WI38 (cell line): ENCODE measurements at regions not wholly inside any gene's neighbourhood (a gene's known extent, or its start where the extent isn't known, plus 50 kb on each side); places are given as distances from the start of the nearest gene placed in this dataset.

Experiments used
- H3K4me3 ChIP-seq: 2 replicates; pipeline ENCODE4 v1.5.1; 2011; ENCODE audit warnings: low read depth, mild to moderate bottlenecking, control low read depth, low read length
- CTCF ChIP-seq: IDR thresholded peaks from 2 replicates; pipeline ENCODE4 v1.5.1; 2012; ENCODE audit warnings: low read depth, mild to moderate bottlenecking, control low read depth, low read length

- H3K4me3 ChIP-seq, result no peak overlapping the region
- TF ChIP-seq CTCF, result no peak
Observed at GRCh38 chr7:121459148-121459547, 63.0 kb upstream of the FAM3C start.

- no peak for TF ChIP-seq CTCF
- no peak overlapping the region for H3K4me3 ChIP-seq
Observed at GRCh38 chr7:121456785-121457359, 60.8 kb upstream of the FAM3C start.

DNA sequence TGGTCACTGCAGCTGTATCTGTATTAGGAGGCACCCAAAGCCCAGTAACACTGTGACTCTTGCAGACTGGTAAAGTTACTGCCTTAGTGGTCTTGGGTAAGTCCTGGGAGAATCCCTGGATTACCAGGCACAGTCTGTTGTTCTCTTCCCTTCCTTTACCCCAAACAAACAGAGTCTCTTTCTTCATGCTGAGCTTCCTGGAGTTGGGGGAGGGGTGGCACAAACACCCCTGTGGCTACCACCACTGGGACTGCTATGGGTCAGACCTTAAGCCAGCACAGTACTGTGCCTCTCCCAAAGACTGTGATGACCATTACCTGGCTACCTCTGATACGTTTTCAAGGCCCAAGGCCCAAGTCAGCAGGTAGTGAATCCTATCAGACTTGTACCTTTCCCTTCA is 59.9 kb upstream of the FAM3C start:
- TF ChIP-seq CTCF, result no peak
- no peak overlapping the region for H3K4me3 ChIP-seq

- TF ChIP-seq CTCF, result no peak
- no peak overlapping the region for H3K4me3 ChIP-seq
Observed at GRCh38 chr7:121452389-121452788, 56.3 kb upstream of the FAM3C start.

GRCh38 chr7:121451367-121452094 is 55.4 kb upstream of the FAM3C start:
- H3K4me3 ChIP-seq, result no peak overlapping the region
- TF ChIP-seq CTCF, result no peak

- H3K4me3 ChIP-seq, result no peak overlapping the region
- TF ChIP-seq CTCF, result no peak
Observed at GRCh38 chr7:121450631-121451198, 54.6 kb upstream of the FAM3C start.

DNA sequence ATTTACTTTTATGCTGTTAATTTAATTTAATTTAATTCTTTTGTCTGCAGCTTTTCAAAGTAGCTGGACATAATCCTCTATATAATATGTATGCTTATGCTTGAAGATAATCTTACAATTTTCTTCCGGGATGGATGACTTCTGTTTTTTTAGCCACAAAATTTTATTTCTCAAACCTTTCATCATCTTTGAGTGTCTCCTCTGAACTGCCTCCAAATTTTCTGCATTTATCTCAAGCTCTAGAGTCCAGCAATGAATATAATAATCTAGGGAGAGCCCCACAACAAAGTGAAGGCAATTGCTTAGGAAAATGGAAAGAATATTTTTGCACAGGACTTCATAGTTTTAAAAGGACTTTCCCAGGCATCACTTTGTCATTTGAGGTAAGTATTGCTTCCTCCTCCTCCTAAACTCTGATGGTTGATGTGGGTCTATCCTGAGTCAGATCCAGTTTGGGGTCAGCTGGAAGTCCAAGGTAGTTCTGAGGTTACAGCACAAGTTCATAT is 53.7 kb upstream of the FAM3C start:
- no peak overlapping the region for H3K4me3 ChIP-seq
- TF ChIP-seq CTCF, result no peak
